Hepatocyte (in vitro differentiated cells): ENCODE measurements at regions not wholly inside any gene's neighbourhood (a gene's known extent, or its start where the extent isn't known, plus 50 kb on each side); places are given as distances from the start of the nearest gene placed in this dataset.

Experiments
- EZH2 ChIP-seq: fragments of 200-600 bp; sonication (generic); IDR thresholded peaks from 2 replicates; pipeline ENCODE4 v1.6.1; 2016; ENCODE audit warnings: antibody characterized with exemption, mild to moderate bottlenecking, borderline replicate concordance
- EZH2phosphoT487 ChIP-seq: fragments of 200-600 bp; sonication (generic); IDR thresholded peaks from one replicate; pipeline ENCODE4 v1.6.1; 2018; ENCODE audit warnings: antibody characterized with exemption, mild to moderate bottlenecking, low read depth, moderate library complexity; ENCODE audit not compliant: unreplicated experiment, severe bottlenecking
- TF ChIP-seq, protein P1 (sequence below): fragments of 200-600 bp; sonication (generic); IDR thresholded peaks from 2 replicates; pipeline ENCODE4 v1.5.1; 2016; ENCODE audit warnings: antibody characterized with exemption, mild to moderate bottlenecking; ENCODE audit not compliant: poor library complexity

DNA sequence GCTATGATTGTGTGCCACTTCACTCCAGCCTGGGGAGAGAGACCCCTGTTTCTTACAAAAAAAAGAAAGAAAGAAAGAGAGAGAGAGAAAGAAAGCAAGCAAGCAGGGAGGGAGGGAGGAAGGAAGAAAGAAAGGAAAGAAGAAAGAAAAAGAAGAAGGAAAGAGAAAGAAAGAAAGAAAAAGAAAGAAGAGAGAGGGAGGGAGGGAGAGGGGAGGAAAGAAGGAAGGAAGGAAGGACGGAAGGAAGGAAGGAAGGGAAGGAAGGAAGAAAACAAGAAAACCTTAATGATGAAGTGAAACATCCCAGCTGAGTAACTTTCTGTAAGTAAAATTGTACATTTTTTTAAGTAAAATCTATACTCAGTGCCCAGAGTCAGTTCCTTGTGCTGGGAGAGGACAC, 75.5 kb upstream of the GLS start:
- TF ChIP-seq, protein P1, sequence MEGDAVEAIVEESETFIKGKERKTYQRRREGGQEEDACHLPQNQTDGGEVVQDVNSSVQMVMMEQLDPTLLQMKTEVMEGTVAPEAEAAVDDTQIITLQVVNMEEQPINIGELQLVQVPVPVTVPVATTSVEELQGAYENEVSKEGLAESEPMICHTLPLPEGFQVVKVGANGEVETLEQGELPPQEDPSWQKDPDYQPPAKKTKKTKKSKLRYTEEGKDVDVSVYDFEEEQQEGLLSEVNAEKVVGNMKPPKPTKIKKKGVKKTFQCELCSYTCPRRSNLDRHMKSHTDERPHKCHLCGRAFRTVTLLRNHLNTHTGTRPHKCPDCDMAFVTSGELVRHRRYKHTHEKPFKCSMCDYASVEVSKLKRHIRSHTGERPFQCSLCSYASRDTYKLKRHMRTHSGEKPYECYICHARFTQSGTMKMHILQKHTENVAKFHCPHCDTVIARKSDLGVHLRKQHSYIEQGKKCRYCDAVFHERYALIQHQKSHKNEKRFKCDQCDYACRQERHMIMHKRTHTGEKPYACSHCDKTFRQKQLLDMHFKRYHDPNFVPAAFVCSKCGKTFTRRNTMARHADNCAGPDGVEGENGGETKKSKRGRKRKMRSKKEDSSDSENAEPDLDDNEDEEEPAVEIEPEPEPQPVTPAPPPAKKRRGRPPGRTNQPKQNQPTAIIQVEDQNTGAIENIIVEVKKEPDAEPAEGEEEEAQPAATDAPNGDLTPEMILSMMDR = no peak
- TF ChIP-seq EZH2 (no peak), EZH2phosphoT487 (no peak)
